H1 (cell line): ENCODE measurements at regions not wholly inside any gene's neighbourhood (a gene's known extent, or its start where the extent isn't known, plus 50 kb on each side); places are given as distances from the start of the nearest gene placed in this dataset.

Experiments
- CTCF ChIA-PET: fragments of 300-600 bp; sonication (Branson Sonifier 250); formaldehyde crosslinking; loops from one replicate; lab custom pipeline; 2021; ENCODE audit not compliant: partially characterized antibody; lab: Charles Lee
- POLR2A ChIA-PET: fragments of 300-600 bp; sonication (Branson Sonifier 250); formaldehyde crosslinking; loops from one replicate; lab custom pipeline; 2021; ENCODE audit warnings: inconsistent platforms; ENCODE audit not compliant: partially characterized antibody; lab: Charles Lee
- DNase-seq, 2 experiments: peaks; one replicate each; pipeline versions ENCODE4 v3.0.0 to v3.0.0-alpha.2; 2010 to 2022; ENCODE audit warnings: low spot score in 2 of 2, low read depth in 1 of 2, mixed read lengths in 1 of 2
- FAIRE-seq: peaks from 2 replicates; lab custom pipeline; 2011; peaks lifted over from hg19 to GRCh38; lab: Jason Lieb, UNC
- H2AFZ ChIP-seq: 2 replicates; pipeline ENCODE4 v1.8.1; 2012; ENCODE audit warnings: low read length, inconsistent platforms
- H2AK5ac ChIP-seq: 2 replicates; pipeline ENCODE4 v1.6.1; 2013; ENCODE audit warnings: low read depth, low read length
- H2BK120ac ChIP-seq: replicated peaks from 2 replicates; pipeline ENCODE3; 2013; ENCODE audit warnings: low read depth, low read length, inconsistent platforms
- H2BK12ac ChIP-seq: 2 replicates; pipeline ENCODE4 v1.6.1; 2013; ENCODE audit warnings: low read depth, low read length
- H2BK15ac ChIP-seq: 2 replicates; pipeline ENCODE4 v1.6.1; 2013; ENCODE audit warnings: low read length
- H2BK20ac ChIP-seq: 2 replicates; pipeline ENCODE4 v1.6.1; 2013; ENCODE audit warnings: low read length
- H2BK5ac ChIP-seq: 2 replicates; pipeline ENCODE4 v1.6.1; 2013; ENCODE audit warnings: low read depth, low read length
- H3K14ac ChIP-seq: 2 replicates; pipeline ENCODE4 v1.6.1; 2013; ENCODE audit warnings: inconsistent platforms; ENCODE audit not compliant: insufficient read length
- H3K18ac ChIP-seq: 2 replicates; pipeline ENCODE4 v1.6.1; 2013; ENCODE audit warnings: low read length; ENCODE audit errors: extremely low read depth
- H3K23ac ChIP-seq: 2 replicates; pipeline ENCODE4 v1.6.1; 2013; ENCODE audit warnings: inconsistent platforms; ENCODE audit not compliant: insufficient read length
- H3K23me2 ChIP-seq: 2 replicates; pipeline ENCODE4 v1.6.1; 2013; ENCODE audit warnings: low read depth, low read length
- H3K27ac ChIP-seq: 2 replicates; pipeline ENCODE4 v1.6.1; 2011; ENCODE audit warnings: low read depth, low read length, inconsistent platforms
- H3K27me3 ChIP-seq, 4 experiments: replicated peaks in 1 of 4; 1 replicate in 1 of 4; 2 replicates in 3 of 4; pipeline versions ENCODE4 v1.6.1 to v1.8.1; 2011 to 2013; ENCODE audit warnings: low read length in 3 of 4, mild to moderate bottlenecking in 3 of 4, inconsistent platforms in 2 of 4, mixed read lengths in 2 of 4, moderate library complexity in 1 of 4; ENCODE audit not compliant: control insufficient read depth in 3 of 4, insufficient read depth in 3 of 4; ENCODE audit errors: extremely low read depth in 1 of 4
- H3K36me3 ChIP-seq, 4 experiments: 2 replicates each; pipeline versions ENCODE4 v1.6.1 to v1.8.1; 2011 to 2013; ENCODE audit warnings: mild to moderate bottlenecking in 4 of 4, low read length in 3 of 4, moderate library complexity in 2 of 4, control low read depth in 1 of 4, inconsistent platforms in 1 of 4; ENCODE audit not compliant: insufficient read depth in 4 of 4, control insufficient read depth in 2 of 4
- H3K4ac ChIP-seq: replicated peaks from 2 replicates; pipeline ENCODE3; 2013; ENCODE audit warnings: low read length, low read depth, mixed read lengths, inconsistent platforms; ENCODE audit not compliant: insufficient read length
- H3K4me1 ChIP-seq, 4 experiments: replicated peaks in 1 of 4; 1 replicate in 1 of 4; 2 replicates in 3 of 4; pipeline versions ENCODE4 v1.6.1 to v1.8.1; 2011 to 2013; ENCODE audit warnings: low read length in 3 of 4, inconsistent platforms in 2 of 4, mixed read lengths in 1 of 4; ENCODE audit not compliant: insufficient read depth in 4 of 4, control insufficient read depth in 3 of 4
- H3K4me2 ChIP-seq, 2 experiments: 2 replicates each; pipeline versions ENCODE4 v1.6.1 to v1.8.1; 2011 to 2013; ENCODE audit warnings: low read depth in 2 of 2, low read length in 2 of 2, control low read depth in 1 of 2, inconsistent platforms in 1 of 2, mild to moderate bottlenecking in 1 of 2; ENCODE audit not compliant: insufficient read depth in 1 of 2
- H3K4me3 ChIP-seq, 4 experiments: fragments of 200-600, 300-600 bp in 1 of 4; sonication (generic), shearing (Covaris generic), sonication (Bioruptor Twin) in 1 of 4; 2 replicates each; pipeline versions ENCODE4 v1.5.1 to v1.8.1; 2011 to 2016; ENCODE audit warnings: low read length in 4 of 4, low read depth in 3 of 4, control low read depth in 2 of 4, inconsistent platforms in 2 of 4, mild to moderate bottlenecking in 2 of 4, mixed read lengths in 1 of 4, moderate library complexity in 1 of 4; ENCODE audit not compliant: insufficient read depth in 2 of 4; ENCODE audit errors: extremely low read depth in 1 of 4
- H3K56ac ChIP-seq: replicated peaks from 2 replicates; pipeline ENCODE3; 2013; ENCODE audit warnings: low read depth, mild to moderate bottlenecking, mixed read lengths, low read length, inconsistent platforms; ENCODE audit not compliant: insufficient read length
- H3K79me1 ChIP-seq: 2 replicates; pipeline ENCODE4 v1.6.1; 2013; ENCODE audit warnings: low read depth, low read length, control low read depth
- H3K79me2 ChIP-seq, 2 experiments: 2 replicates each; pipeline versions ENCODE4 v1.6.1 to v1.8.1; 2012 to 2013; ENCODE audit warnings: low read length in 2 of 2, mild to moderate bottlenecking in 2 of 2, inconsistent platforms in 1 of 2; ENCODE audit not compliant: insufficient read depth in 2 of 2, control insufficient read depth in 1 of 2
- H3K9ac ChIP-seq, 4 experiments: replicated peaks in 1 of 4; 1 replicate in 1 of 4; 2 replicates in 3 of 4; pipeline versions ENCODE4 v1.6.1 to v1.8.1; 2011 to 2013; ENCODE audit warnings: low read depth in 3 of 4, low read length in 3 of 4, control low read depth in 2 of 4, mild to moderate bottlenecking in 2 of 4, moderate library complexity in 2 of 4, inconsistent platforms in 1 of 4; ENCODE audit errors: extremely low read depth in 1 of 4
- H3K9me3 ChIP-seq, 2 experiments: 2 replicates each; pipeline versions ENCODE4 v1.6.1 to v1.8.1; 2012 to 2013; ENCODE audit warnings: mild to moderate bottlenecking in 2 of 2, moderate library complexity in 2 of 2, control low read depth in 1 of 2, inconsistent platforms in 1 of 2, low read depth in 1 of 2, low read length in 1 of 2, mixed read lengths in 1 of 2; ENCODE audit not compliant: insufficient read depth in 2 of 2
- H4K20me1 ChIP-seq, 2 experiments: replicated peaks in 1 of 2; 2 replicates each; pipeline versions ENCODE3 to v1.8.1; 2011 to 2013; ENCODE audit warnings: inconsistent platforms in 2 of 2, low read length in 2 of 2, mild to moderate bottlenecking in 1 of 2; ENCODE audit not compliant: insufficient read depth in 2 of 2, control insufficient read depth in 1 of 2
- H4K5ac ChIP-seq: 2 replicates; pipeline ENCODE4 v1.6.1; 2013; ENCODE audit warnings: low read length, low read depth, mixed read lengths, inconsistent platforms; ENCODE audit not compliant: insufficient read length
- H4K8ac ChIP-seq: 2 replicates; pipeline ENCODE4 v1.8.0; 2013; ENCODE audit warnings: mild to moderate bottlenecking, moderate library complexity, low read length, inconsistent platforms; ENCODE audit not compliant: insufficient read depth; ENCODE audit errors: extremely low read depth
- H4K91ac ChIP-seq: replicated peaks from 2 replicates; pipeline ENCODE3; 2013; ENCODE audit warnings: low read length, mixed read lengths, inconsistent platforms; ENCODE audit not compliant: insufficient read length
- BACH1 ChIP-seq: IDR thresholded peaks from 2 replicates; pipeline ENCODE4 v1.6.1; 2012; ENCODE audit warnings: low read length, improper control_type of control experiment
- CREB1 ChIP-seq: IDR thresholded peaks from 2 replicates; pipeline ENCODE4 v1.6.1; 2012; ENCODE audit warnings: inconsistent platforms
- CTCF ChIP-seq, 3 experiments: IDR thresholded peaks; 1 replicate in 2 of 3; 2 replicates in 1 of 3; pipeline versions ENCODE4 v1.5.1 to v1.6.1; 2011; ENCODE audit warnings: low read length in 3 of 3, mild to moderate bottlenecking in 3 of 3, inconsistent platforms in 2 of 3, low read depth in 1 of 3, moderate library complexity in 1 of 3; ENCODE audit not compliant: insufficient read depth in 1 of 3; ENCODE audit errors: control extremely low read depth in 1 of 3
- RAD21 ChIP-seq, 2 experiments: IDR thresholded peaks in 1 of 2; conservative IDR thresholded peaks in 1 of 2; 2 replicates each; pipeline ENCODE4 v1.6.1; 2011; ENCODE audit warnings: low read depth in 2 of 2, low read length in 2 of 2, improper control_type of control experiment in 1 of 2, inconsistent platforms in 1 of 2, mild to moderate bottlenecking in 1 of 2, moderate library complexity in 1 of 2
- RNF2 ChIP-seq: fragments of 200-900, 300-1000 bp; sonication (generic); IDR thresholded peaks from 2 replicates; pipeline ENCODE4 v1.7.1; 2016; ENCODE audit warnings: borderline replicate concordance, low read depth, mild to moderate bottlenecking, antibody characterized with exemption, low read length; ENCODE audit not compliant: poor library complexity, severe bottlenecking; ENCODE audit errors: missing control alignments
- TCF12 ChIP-seq: IDR thresholded peaks from 2 replicates; pipeline ENCODE4 v1.6.1; 2011; ENCODE audit warnings: low read depth, mild to moderate bottlenecking, low read length
- WGBS, 2 experiments: shearing (Covaris generic) in 1 of 2; methylation state at CpG; one replicate each; pipeline versions ENCODE4 v1.1.6 to v1.1.7; 2013 to 2015; ENCODE audit warnings: low lambda C conversion rate in 2 of 2, mixed read lengths in 2 of 2, inconsistent platforms in 1 of 2, low coverage in 1 of 2, missing lambda C conversion rate in 1 of 2; ENCODE audit not compliant: insufficient replicate concordance in 2 of 2, insufficient coverage in 1 of 2, insufficient read length in 1 of 2; ENCODE audit errors: extremely low coverage in 1 of 2, missing lambda C conversion rate in 1 of 2; 5-methylcytosine and 5-hydroxymethylcytosine counted together

GRCh38 chr4:98745366-98745765, 87.0 kb upstream of the TSPAN5 start:
- no peak overlapping the region for H2BK15ac ChIP-seq
- no peak overlapping the region for H2BK5ac ChIP-seq
- FAIRE-seq (no peak), DNase-seq (no peak)
- H4K5ac ChIP-seq = no peak overlapping the region
- 64% methylated on average over 3 of the region's 3 CpGs; no CpG with 5 or more reads in 1 of the 2 experiments for WGBS, 2 experiments
- TF ChIP-seq RNF2 (no peak), CREB1 (no peak), TCF12 (no peak), BACH1 (0 out of 2 replicates have a peak, but pooled peaks have one; percentile 12), RAD21 (IDR thresholded peaks at IDR 0.05 in 1 of 2, conservative IDR thresholded peaks at IDR 0.05 in 1 of 2; ENCODE audit: low read depth in 2 of 2, low read length in 2 of 2) (peak; percentile 63 to 69), CTCF (IDR thresholded peaks at IDR 0.05; ENCODE audit: control extremely low read depth in 1 of 3, insufficient read depth in 1 of 3, low read depth in 1 of 3, low read length in 3 of 3) (peak in 2 of 3 experiments; percentile 29 to 43; a peak in 3 of 4 replicates)
- H3K27ac ChIP-seq = no peak overlapping the region
- no peak overlapping the region for H3K9ac ChIP-seq
- no peak overlapping the region for H2BK20ac ChIP-seq
- no peak overlapping the region for H3K4me3 ChIP-seq
- H3K4ac ChIP-seq = no peak overlapping the region
- no peak overlapping the region for H2AFZ ChIP-seq
- H3K18ac ChIP-seq = no peak overlapping the region
- no peak overlapping the region for H4K91ac ChIP-seq
- no peak overlapping the region for H2AK5ac ChIP-seq
- no peaks in the 10 kb centered on the region for H3K9me3 ChIP-seq
- H3K14ac ChIP-seq = no peak overlapping the region
- H2BK120ac ChIP-seq = no peak overlapping the region
- no peaks in the 10 kb centered on the region for H3K79me2 ChIP-seq
- POLR2A ChIA-PET = interaction anchor here (1.2 kb wide), 1 partner anchor 183 kb away, joined by 3 read pairs; the partner anchor contains the start of gene EIF4E
- no peak overlapping the region for H4K8ac ChIP-seq
- H4K20me1 ChIP-seq = no peaks in the 10 kb centered on the region
- H3K79me1 ChIP-seq = no peaks in the 10 kb centered on the region
- no peaks in the 10 kb centered on the region for H3K23me2 ChIP-seq
- H3K56ac ChIP-seq = no peak overlapping the region
- H3K36me3 ChIP-seq = no peaks in the 10 kb centered on the region
- no peak overlapping the region for H3K4me2 ChIP-seq
- peaks cover 0 to 6% (median 3%) of the 10 kb centered on the region in 4 experiments; a peak in 4 of 7 replicates for H3K4me1 ChIP-seq
- H3K27me3 ChIP-seq = no peaks in the 10 kb centered on the region
- H3K23ac ChIP-seq = no peak overlapping the region
- CTCF ChIA-PET = interaction anchor here (0.6 to 1.4 kb wide), 12 partner anchors 10 to 277 kb away, joined by 3 to 7 read pairs (median 3); no protein-coding TSS in a partner anchor
- no peak overlapping the region for H2BK12ac ChIP-seq
